Adrenal gland (tissue), 5 donors: ENCODE measurements at regions not wholly inside any gene's neighbourhood (a gene's known extent, or its start where the extent isn't known, plus 50 kb on each side); places are given as distances from the start of the nearest gene placed in this dataset.

Experiments used
- POLR2A ChIP-seq, 2 donors: fragments of 450-650 bp; IDR thresholded peaks; one replicate each; pipeline ENCODE4 v1.6.1; 2017; ENCODE audit warnings: antibody characterized with exemption in 2 of 2, mild to moderate bottlenecking in 2 of 2, moderate library complexity in 1 of 2
- TF ChIP-seq, protein P1 (sequence below), 6 experiments: fragments of 450-650 bp in 4 of 6; fragments of 200-600 bp in 2 of 6; sonication (generic) in 1 of 6; IDR thresholded peaks; 1 replicate in 5 of 6; 2 replicates in 1 of 6; pipeline versions ENCODE4 v1.5.1 to v1.8.0; 2016 to 2021; ENCODE audit warnings: antibody characterized with exemption in 6 of 6, mild to moderate bottlenecking in 2 of 6, moderate library complexity in 1 of 6
- donor health status: DM: no; HTN: no; CAD: no.

DNA sequence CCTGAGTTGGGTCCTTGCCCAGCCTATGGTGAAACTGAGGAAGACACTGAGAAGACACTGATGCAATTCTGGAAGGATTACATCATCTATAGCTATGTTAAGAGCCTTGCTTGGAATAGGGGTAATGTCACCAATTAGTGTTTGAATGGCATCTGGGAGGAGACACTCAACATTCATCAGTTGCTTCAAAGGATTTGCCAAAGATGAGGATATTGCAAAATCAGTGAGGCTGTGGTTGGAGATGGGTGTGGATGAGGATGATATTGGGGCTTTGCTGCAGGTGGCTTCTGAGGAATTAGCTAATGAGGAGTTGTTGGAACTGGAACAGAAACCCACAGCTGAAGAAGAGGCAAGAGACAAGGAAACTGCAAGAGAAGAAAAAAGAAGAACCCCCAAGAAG lies 146.7 kb upstream of the SP4 start:
- TF ChIP-seq, protein P1, sequence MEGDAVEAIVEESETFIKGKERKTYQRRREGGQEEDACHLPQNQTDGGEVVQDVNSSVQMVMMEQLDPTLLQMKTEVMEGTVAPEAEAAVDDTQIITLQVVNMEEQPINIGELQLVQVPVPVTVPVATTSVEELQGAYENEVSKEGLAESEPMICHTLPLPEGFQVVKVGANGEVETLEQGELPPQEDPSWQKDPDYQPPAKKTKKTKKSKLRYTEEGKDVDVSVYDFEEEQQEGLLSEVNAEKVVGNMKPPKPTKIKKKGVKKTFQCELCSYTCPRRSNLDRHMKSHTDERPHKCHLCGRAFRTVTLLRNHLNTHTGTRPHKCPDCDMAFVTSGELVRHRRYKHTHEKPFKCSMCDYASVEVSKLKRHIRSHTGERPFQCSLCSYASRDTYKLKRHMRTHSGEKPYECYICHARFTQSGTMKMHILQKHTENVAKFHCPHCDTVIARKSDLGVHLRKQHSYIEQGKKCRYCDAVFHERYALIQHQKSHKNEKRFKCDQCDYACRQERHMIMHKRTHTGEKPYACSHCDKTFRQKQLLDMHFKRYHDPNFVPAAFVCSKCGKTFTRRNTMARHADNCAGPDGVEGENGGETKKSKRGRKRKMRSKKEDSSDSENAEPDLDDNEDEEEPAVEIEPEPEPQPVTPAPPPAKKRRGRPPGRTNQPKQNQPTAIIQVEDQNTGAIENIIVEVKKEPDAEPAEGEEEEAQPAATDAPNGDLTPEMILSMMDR (IDR thresholded peaks at IDR 0.05): no peak
- no peak for TF ChIP-seq POLR2A (IDR thresholded peaks at IDR 0.05)
